GM12878 (cell line): ENCODE measurements at regions not wholly inside any gene's neighbourhood (a gene's known extent, or its start where the extent isn't known, plus 50 kb on each side); places are given as distances from the start of the nearest gene placed in this dataset.

Experiments
- CTCF ChIP-seq, 3 experiments: IDR thresholded peaks in 2 of 3; conservative IDR thresholded peaks in 1 of 3; 2 replicates each; pipeline ENCODE4 v1.5.1; 2011; ENCODE audit warnings: low read depth in 3 of 3, low read length in 3 of 3, mild to moderate bottlenecking in 3 of 3, control low read depth in 2 of 3, moderate library complexity in 2 of 3, inconsistent platforms in 1 of 3, mixed read lengths in 1 of 3; ENCODE audit not compliant: control insufficient read depth in 2 of 3, insufficient read depth in 1 of 3; ENCODE audit errors: extremely low read depth in 1 of 3
- PRDM15 ChIP-seq: fragments of 450-650 bp; formaldehyde crosslinking; IDR thresholded peaks from 2 replicates; pipeline ENCODE4 v1.4.0; 2020; ENCODE audit warnings: mild to moderate bottlenecking, moderate library complexity
- TCF7 ChIP-seq: IDR thresholded peaks from 2 replicates; pipeline ENCODE4 v1.6.1; 2014; ENCODE audit warnings: antibody characterized with exemption, borderline replicate concordance
- ZBTB40 ChIP-seq: fragments of 450-650 bp; IDR thresholded peaks from 2 replicates; pipeline ENCODE4 v1.6.1; 2016; ENCODE audit warnings: mild to moderate bottlenecking, moderate library complexity, borderline replicate concordance
- ZNF24 ChIP-seq: fragments of 450-650 bp; IDR thresholded peaks from 2 replicates; pipeline ENCODE4 v1.6.1; 2017; ENCODE audit warnings: antibody characterized with exemption, mild to moderate bottlenecking
- ZNF274 ChIP-seq: IDR thresholded peaks from one replicate; pipeline ENCODE4 v1.8.0; 2011; ENCODE audit not compliant: insufficient read length, insufficient read depth

GRCh38 chr17:34487626-34488025 is 91.8 kb upstream of the TMEM132E start:
- TF ChIP-seq ZNF274 (no peak), ZNF24 (no peak), CTCF (IDR thresholded peaks at IDR 0.05 in 2 of 3, conservative IDR thresholded peaks at IDR 0.05 in 1 of 3; ENCODE audit: control insufficient read depth in 2 of 3, extremely low read depth in 1 of 3, insufficient read depth in 1 of 3, low read depth in 3 of 3, low read length in 3 of 3) (no peak), ZBTB40 (no peak), PRDM15 (no peak), TCF7 (no peak)
